A172 (cell line): ENCODE measurements at regions not wholly inside any gene's neighbourhood (a gene's known extent, or its start where the extent isn't known, plus 50 kb on each side); places are given as distances from the start of the nearest gene placed in this dataset.
A peak's percentile ranks its signal among the peaks of the same experiment; 100 is the strongest.
"Not testable (repeated sequence)": the region's sequence is repeated elsewhere in the genome, so short reads cannot be mapped to it uniquely, and the experiment has no call there.

Experiments
- DNase-seq: peaks from one replicate; pipeline ENCODE4 v3.0.0-alpha.2; 2015; ENCODE audit warnings: low spot score

- DNase-seq, result no peak
Observed at GRCh38 chr12:70070494-70071007, 172.7 kb upstream of the CNOT2 start.

GRCh38 chr12:70074510-70074909 lies 168.7 kb upstream of the CNOT2 start:
- no peak for DNase-seq

DNA sequence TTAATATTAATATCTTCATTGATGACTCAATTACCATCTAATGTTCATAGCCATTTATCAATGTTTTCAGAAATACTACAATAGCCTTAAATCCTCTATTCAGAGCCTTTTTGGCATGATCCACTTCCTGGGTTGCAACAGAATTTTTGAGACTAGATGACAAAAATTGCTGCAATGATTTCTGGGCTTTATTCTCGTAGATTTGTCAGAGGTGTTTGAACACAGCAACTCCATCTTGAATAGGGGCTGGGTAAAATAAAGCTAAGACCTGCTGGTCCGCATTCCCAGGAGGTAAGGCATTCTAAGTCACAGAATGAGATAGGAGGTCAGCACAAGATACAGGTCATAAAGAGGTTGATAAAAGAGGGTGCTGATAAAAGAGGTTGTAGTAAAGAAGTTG lies 165.8 kb upstream of the CNOT2 start:
- DNase-seq, result no peak

DNA sequence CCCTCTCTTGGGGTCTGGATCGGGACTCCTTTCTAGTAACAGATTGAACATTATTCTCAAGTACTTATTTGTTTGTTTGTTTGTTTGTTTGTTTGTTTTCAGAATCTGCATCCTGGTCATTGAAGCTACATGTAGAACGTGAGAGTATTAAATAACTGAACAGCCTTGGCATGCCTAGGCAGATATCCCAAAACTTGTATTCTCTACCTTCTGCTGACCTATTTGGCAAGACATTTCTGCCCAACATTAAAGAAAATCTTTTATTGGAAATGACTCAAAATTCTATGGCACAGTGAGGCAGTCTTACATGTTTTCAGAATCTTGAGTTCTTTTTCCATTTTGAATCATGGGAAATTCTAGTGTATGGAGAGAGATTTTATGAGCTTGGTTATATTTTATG lies 165.1 kb upstream of the CNOT2 start:
- DNase-seq, result no peak

DNA sequence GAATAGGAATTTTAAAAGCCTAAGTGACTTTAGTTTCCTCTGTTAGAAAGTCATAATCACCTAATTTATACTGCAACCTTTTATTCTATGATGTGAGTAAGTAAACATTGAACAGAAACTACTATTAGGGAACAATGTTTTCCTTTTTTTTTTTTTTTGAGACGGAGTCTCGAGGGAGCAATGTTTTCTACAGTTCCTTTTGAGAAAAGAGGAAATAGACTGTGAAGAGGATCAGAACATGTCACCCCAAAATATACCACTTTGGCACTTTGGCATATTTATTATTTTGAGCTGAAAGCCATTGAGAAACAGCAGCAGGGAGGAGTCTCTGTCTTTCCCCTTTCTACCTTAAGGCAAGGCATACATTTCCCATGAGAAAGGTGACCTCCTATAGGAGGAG lies 162.7 kb upstream of the CNOT2 start:
- no peak for DNase-seq

DNA sequence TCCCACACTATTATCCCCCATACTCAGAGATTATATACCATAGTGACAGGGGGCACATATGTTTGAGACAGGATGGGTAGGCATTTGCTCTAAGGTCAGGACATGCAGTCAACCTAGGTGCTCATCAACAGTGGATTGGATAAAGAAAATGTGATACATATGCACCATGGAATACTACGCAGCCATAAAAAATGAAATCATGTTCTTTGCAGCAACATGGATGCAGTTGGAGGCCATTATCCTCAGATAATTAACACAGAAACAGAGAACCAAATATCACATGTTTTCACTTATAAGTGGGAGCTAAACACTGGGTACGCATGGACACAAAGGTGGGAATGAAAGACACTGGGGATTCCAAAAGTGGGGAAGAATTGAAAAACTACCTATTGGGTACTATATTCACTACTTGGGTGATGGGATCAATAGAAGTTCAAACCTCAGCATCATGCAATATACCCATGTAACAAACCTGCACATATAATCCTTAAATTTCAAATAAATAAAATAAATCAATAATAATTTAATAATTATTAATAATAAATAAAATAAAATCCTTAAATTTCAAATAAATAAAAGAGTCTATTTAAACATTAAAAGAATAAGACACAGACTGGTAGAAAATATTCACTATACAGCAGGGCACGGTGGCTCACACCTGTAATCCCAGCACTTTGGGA lies 160.1 kb upstream of the CNOT2 start:
- no peak for DNase-seq

GRCh38 chr12:70083677-70084020 lies 159.6 kb upstream of the CNOT2 start:
- no peak for DNase-seq

- not testable (repeated sequence) for DNase-seq
Observed at GRCh38 chr12:70086372-70086771, 156.9 kb upstream of the CNOT2 start.

GRCh38 chr12:70091021-70091521 lies 152.2 kb upstream of the CNOT2 start:
- DNase-seq, result no peak

DNA sequence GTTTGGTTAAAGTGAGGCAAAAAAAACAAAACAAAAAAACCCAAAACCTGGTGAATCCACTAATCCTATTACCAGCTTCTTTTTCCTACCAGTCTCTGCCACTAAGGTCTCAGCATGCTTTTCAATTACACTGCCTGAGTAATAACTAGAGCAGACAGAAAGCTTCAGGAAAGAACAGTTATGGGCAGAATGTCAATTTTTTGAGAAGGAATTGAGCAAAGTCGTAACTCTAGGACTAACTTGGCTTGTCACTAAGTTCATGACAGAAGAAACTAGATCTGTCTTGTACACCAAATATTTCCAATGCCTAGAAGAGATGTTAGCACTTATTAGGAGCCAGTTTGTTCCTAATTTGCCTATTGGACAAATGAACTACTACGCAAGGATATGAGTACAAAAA lies 148.8 kb upstream of the CNOT2 start:
- no peak for DNase-seq

- no peak for DNase-seq
Observed at GRCh38 chr12:70096759-70097410, 146.3 kb upstream of the CNOT2 start.

DNA sequence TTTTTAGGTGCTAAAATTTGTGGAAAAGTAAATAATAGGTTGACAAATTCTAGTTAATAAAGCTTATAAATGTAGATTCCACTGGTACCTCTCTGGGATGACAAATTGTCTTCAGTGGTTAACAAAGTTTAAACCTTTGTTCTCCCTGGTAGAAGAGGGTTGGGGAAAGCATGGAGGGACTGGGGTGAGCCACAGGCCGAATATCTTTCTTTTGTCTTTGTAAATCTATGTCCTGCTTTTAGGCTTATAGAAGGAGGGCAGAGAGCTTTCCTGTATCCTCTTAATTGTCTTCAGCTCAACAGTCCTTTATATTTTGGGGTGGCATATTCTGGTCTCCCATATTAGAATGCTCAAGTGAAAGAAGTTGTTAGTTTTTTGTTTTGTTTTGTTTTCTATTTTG lies 142.2 kb upstream of the CNOT2 start:
- no peak for DNase-seq

DNA sequence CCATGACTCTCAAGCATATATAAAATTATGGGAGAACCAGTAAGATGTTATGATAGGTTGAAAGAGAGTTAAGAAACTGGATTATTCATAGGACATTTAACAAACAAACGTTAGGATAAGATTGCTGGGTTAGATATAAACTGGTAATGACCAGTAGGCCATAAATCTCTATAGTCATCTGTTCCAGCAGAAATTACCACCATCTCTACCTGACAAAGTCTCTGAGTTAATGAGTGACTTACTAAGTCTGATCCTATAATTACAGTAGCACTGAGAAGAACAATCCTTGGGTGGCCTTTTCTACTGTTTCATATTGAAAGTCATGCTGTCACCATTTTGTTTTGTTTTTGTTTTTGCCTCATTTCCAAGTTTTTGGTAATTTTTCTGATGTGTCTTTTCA lies 136.9 kb upstream of the CNOT2 start:
- DNase-seq, result no peak

DNA sequence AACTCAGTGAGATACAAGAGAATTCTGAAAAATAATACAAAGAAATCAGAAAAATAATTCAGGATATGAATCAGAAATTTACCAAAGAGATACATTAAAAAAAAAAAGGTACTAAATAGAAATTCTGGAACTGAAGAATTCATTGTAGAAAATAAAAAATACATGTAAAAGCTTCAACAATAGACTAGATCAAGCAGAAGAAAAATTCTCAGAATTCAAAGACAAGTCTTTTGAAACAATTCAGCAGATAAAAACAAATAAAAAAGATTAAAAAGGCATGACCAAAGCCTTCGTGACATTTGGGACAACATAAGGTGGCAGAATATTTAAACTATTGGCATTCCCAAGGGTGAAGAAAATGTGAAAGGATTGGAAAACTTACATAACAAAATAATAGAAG lies 133.1 kb upstream of the CNOT2 start:
- no peak for DNase-seq

GRCh38 chr12:70117670-70118069 lies 125.6 kb upstream of the CNOT2 start:
- DNase-seq, result no peak

DNA sequence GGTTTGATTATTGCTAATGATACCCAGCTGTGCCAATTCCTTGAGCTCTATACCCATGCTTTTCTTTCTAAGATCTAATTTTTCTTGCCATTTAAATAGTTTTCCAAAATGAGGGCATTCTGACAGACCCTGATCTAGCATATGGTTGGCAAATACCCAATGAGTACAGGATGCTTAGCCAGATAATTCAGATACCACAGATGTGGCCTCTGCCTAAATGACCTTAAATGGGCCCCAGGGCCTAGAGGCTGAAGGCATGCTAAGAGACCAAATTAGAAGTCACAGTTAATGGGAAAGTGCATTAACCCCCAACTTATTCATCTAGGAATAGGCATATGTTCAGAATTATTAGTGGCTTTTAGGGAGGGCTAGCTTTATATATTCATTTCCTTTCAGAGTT lies 122.3 kb upstream of the CNOT2 start:
- no peak for DNase-seq

DNA sequence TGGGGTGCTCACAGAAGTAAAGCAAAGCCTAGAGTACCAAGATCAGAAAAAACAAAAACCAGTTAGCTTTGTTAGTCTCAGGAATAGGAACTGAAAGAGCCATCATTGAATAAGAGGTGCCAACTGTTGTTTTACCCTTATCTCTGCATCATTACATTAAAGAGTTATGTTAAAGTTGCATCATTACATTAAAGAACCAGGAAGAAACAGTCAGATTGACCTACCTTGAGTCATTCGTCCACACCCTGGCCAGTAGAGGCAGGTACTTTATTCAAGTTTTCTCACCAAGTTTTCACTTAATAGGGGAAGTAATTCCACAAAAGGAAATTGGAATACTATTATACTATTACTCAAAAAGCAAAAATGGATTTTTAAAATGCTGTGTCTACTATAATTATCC lies 121.7 kb upstream of the CNOT2 start:
- DNase-seq, result no peak

DNA sequence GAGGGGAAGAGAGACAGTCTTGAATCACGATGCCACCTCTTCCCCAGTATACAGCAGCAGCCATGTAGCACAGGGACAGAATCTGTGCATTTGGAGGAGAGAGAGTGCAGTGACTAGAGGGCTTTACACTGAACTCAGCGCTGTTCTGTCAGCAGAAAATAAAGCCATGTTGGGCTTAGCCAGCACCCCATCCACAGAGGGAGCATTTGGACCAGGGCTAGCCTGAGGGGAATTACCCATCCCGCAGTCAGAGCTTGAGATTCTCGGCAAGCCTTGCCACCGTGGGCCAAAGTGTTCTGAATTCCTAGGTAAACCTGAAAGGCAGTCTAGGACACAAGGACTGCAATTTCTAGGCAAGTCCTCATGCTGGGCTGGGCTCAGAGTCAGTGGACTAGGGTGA lies 120.4 kb upstream of the CNOT2 start:
- DNase-seq, result no peak

DNA sequence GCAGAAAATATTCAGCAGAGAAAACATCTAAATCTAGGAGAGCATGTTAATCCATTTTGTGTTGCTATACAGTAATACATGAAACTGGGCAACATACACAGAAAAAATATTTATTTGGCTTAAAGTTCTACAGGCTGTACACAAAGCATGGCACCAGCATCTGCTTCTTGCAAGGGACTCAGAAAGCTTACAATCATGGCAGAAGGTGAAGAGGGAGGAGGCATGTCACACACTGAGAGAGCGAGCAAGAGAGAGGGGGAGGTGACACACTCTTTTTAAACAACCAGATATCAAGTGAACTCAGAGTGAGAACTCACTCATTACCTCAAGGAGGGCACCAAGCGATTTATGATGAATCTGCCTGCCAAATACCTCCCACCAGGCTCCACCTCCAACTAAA lies 94.2 kb upstream of the CNOT2 start:
- DNase-seq, result no peak

GRCh38 chr12:70149665-70150064 lies 93.6 kb upstream of the CNOT2 start:
- DNase-seq, result no peak

DNA sequence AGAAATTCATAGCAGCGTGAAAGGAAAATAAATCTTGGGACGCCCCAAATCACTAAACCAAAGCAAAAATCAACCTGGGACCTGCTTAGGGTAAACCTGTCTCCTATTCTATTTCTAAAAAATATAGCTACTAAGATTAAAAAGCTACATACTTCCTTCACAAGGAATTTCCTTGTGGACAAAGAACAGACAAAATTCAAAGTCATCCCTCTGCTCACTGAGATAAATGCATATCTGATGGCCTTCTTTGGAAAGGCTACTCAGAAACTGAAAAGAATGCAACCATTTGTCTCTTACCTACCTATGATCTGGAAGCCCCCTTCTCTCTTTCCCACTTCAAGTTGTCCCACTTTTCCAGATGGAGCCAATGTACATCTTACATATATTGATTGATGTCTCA lies 93.0 kb upstream of the CNOT2 start:
- DNase-seq, result no peak

- no peak for DNase-seq
Observed at GRCh38 chr12:70151993-70152392, 91.2 kb upstream of the CNOT2 start.

DNA sequence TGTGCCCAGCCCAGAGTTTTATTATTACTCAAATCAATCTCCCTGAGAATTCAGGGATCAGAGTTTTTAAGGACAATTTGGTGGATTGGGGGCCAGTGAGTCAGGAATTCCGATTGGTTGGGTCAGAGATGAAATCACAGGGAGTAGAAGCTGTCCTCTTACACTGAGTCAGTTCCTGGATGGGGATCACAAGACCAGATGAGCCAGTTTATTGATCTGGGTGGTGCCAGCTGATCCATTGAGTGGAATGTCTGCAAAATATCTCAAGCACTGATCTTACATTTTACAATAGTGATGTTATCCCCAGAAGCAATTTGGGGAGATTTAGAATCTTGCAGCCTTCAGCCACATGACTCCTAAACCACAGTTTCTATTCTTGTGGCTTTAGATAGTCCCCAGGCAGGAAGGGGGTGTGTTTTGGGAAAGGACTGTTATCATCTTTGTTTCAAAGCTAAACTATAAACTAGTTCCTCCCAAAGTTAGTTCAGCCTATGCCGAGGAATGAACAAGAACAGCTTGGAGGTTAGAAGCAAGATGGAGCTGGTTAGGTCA lies 89.1 kb upstream of the CNOT2 start:
- peak; percentile 8 for DNase-seq
